Esophagus squamous epithelium (tissue), 5 donors: ENCODE measurements at regions not wholly inside any gene's neighbourhood (a gene's known extent, or its start where the extent isn't known, plus 50 kb on each side); places are given as distances from the start of the nearest gene placed in this dataset.

Experiments
- DNase-seq: peaks from one replicate; lab custom pipeline; 2025; lab: John Stamatoyannopoulos, UW
- H3K27ac ChIP-seq, 4 donors: fragments of 200-600 bp; sonication (generic); one replicate each; pipeline ENCODE4 v1.5.1; 2016 to 2019; ENCODE audit warnings: mild to moderate bottlenecking in 1 of 4
- H3K27me3 ChIP-seq, 4 donors: fragments of 200-600 bp; sonication (generic); 1 replicate in 3 of 4; 2 replicates in 1 of 4; pipeline versions ENCODE4 v1.5.1 to v1.6.0; 2017 to 2021; ENCODE audit warnings: antibody characterized with exemption in 1 of 4
- H3K36me3 ChIP-seq, 3 donors: fragments of 200-600 bp; sonication (generic); one replicate each; pipeline ENCODE4 v1.5.1; 2016 to 2019
- H3K4me1 ChIP-seq, 3 donors: fragments of 200-600 bp; sonication (generic); one replicate each; pipeline ENCODE4 v1.5.1; 2017 to 2019
- H3K4me3 ChIP-seq, 4 donors: fragments of 200-600 bp; sonication (generic); 1 replicate in 3 of 4; 2 replicates in 1 of 4; pipeline ENCODE4 v1.5.1; 2016 to 2019; ENCODE audit warnings: mild to moderate bottlenecking in 2 of 4, moderate library complexity in 1 of 4
- H3K9me3 ChIP-seq, 3 donors: fragments of 200-600 bp; sonication (generic); one replicate each; pipeline ENCODE4 v1.5.1; 2016 to 2019
- CTCF ChIP-seq, 6 experiments: fragments of 450-650 bp in 4 of 6; fragments of 200-600 bp in 2 of 6; sonication (generic) in 2 of 6; IDR thresholded peaks; one replicate each; pipeline ENCODE4 v1.5.1; 2016 to 2019; ENCODE audit warnings: antibody characterized with exemption in 6 of 6, mild to moderate bottlenecking in 4 of 6, moderate library complexity in 4 of 6
- POLR2A ChIP-seq, 4 donors: fragments of 450-650 bp; IDR thresholded peaks; one replicate each; pipeline ENCODE4 v1.6.1; 2017; ENCODE audit warnings: antibody characterized with exemption in 4 of 4, mild to moderate bottlenecking in 4 of 4, moderate library complexity in 3 of 4
- WGBS, 2 donors: methylation state at CpG; one replicate each; pipeline ENCODE4 v1.1.5; 2018; 5-methylcytosine and 5-hydroxymethylcytosine counted together
- intact Hi-C: fragments of 100-400 bp; cut with DNase I; formaldehyde crosslinking; loops from one replicate; pipeline ENCODE4 v1.15.0; 2022
- donor health status: DM: yes; HTN: yes; CAD: no.

GRCh38 chr5:5954275-5954598 is 424.1 kb downstream of the MED10 start:
- WGBS, 2 donors: 69 to 75% methylated on average over 7 to 9 of the region's 9 CpGs
- Histone ChIP-seq H3K9me3 (no peaks in the 10 kb centered on the region), H3K27me3 (peaks cover 0 to 9% (median 0%) of the 10 kb centered on the region in 4 donors), H3K4me1 (no peaks in the 10 kb centered on the region), H3K27ac (no peak overlapping the region), H3K4me3 (no peak overlapping the region), H3K36me3 (no peaks in the 10 kb centered on the region)
- intact Hi-C loops: no loop called here
- no peak for TF ChIP-seq CTCF (IDR thresholded peaks at IDR 0.05)
- TF ChIP-seq POLR2A (IDR thresholded peaks at IDR 0.05): no peak
- DNase-seq: no peak

DNA sequence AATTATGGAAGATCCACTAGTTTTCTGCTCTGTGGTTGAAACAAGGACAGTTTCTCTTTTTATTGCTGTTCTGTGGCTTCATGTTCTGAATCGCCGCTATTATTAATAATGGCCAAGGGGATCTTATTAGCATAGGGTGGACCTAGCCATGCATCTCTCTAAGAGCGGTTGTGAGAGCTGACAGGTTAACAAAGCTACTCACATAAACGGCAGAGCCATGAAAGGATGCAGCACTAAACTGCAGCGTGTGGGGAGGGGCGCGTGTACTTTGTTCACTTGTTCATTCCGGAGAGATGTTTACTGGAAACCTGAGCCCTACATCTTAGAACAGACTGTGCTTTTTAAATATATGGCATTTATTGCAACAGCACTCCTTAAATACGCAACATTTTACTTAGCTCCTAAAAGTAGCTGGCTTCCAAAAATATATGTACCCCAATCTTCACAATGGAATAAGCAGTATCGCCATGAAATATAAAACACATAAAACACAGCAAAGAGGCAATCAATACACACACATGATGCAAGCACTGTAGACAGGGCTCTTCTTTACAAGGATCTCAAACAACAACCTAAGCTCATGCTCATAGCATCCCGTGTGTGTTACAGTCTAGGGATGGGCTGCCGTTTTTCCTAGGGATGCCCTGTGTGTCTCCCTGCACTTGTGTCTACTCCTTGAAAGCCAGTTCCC is 424.6 kb downstream of the MED10 start:
- DNase-seq: no peak
- Histone ChIP-seq H3K27ac (no peak overlapping the region), H3K27me3 (peaks cover 0 to 9% (median 0%) of the 10 kb centered on the region in 4 donors), H3K4me1 (no peaks in the 10 kb centered on the region), H3K4me3 (no peak overlapping the region), H3K9me3 (no peaks in the 10 kb centered on the region), H3K36me3 (no peaks in the 10 kb centered on the region)
- intact Hi-C loops: no loop called here
- WGBS, 2 donors: 56 to 64% methylated on average over 12 of the region's 12 CpGs
- TF ChIP-seq POLR2A (IDR thresholded peaks at IDR 0.05): no peak
- no peak for TF ChIP-seq CTCF (IDR thresholded peaks at IDR 0.05)

DNA sequence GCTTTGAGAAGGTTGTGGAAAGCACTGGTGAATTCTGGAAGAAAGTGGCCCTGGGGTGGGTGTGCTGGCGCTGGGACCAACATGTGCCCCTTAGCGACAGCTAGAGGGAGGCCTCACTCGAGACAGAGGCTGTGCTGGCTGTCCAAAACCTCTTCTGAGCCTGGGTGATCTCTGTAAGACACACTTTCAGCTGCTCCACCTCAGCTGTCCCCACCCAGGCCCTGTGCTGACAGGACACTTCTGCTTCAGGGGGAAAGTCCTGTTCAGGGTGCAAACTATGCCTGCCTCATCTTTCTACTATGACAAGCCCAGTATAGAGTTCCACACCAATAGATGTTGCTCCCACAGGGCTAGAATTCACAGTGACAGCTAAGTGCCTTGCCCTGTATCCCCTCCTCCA is 426.4 kb downstream of the MED10 start:
- WGBS, 2 donors: 48 to 100% methylated on average over 1 to 3 of the region's 3 CpGs
- Histone ChIP-seq H3K4me3 (no peak overlapping the region), H3K27ac (no peak overlapping the region), H3K36me3 (no peaks in the 10 kb centered on the region), H3K4me1 (no peaks in the 10 kb centered on the region), H3K27me3 (peaks cover 0 to 9% (median 0%) of the 10 kb centered on the region in 4 donors), H3K9me3 (no peaks in the 10 kb centered on the region)
- intact Hi-C loops: no loop called here
- no peak for DNase-seq
- TF ChIP-seq POLR2A (IDR thresholded peaks at IDR 0.05) (no peak), CTCF (IDR thresholded peaks at IDR 0.05) (no peak)

GRCh38 chr5:5950658-5951057 is 427.7 kb downstream of the MED10 start:
- no peak overlapping the region for H3K27ac ChIP-seq
- H3K9me3 ChIP-seq: no peaks in the 10 kb centered on the region
- intact Hi-C loops: no loop called here
- no peak for DNase-seq
- H3K36me3 ChIP-seq: no peaks in the 10 kb centered on the region
- peaks cover 0 to 3% (median 0%) of the 10 kb centered on the region in 4 donors for H3K27me3 ChIP-seq
- no peak overlapping the region for H3K4me3 ChIP-seq
- TF ChIP-seq POLR2A (IDR thresholded peaks at IDR 0.05) (no peak), CTCF (IDR thresholded peaks at IDR 0.05) (no peak)
- no peaks in the 10 kb centered on the region for H3K4me1 ChIP-seq
- 45 to 46% methylated on average over 5 of the region's 5 CpGs for WGBS, 2 donors

- Histone ChIP-seq H3K9me3 (no peaks in the 10 kb centered on the region), H3K4me3 (no peak overlapping the region), H3K27ac (no peak overlapping the region), H3K36me3 (no peaks in the 10 kb centered on the region), H3K4me1 (no peaks in the 10 kb centered on the region), H3K27me3 (no peaks in the 10 kb centered on the region)
- TF ChIP-seq CTCF (IDR thresholded peaks at IDR 0.05): no peak
- no peak for TF ChIP-seq POLR2A (IDR thresholded peaks at IDR 0.05)
- intact Hi-C loops: no loop called here
- DNase-seq: no peak
- 85 to 86% methylated on average over 5 of the region's 5 CpGs for WGBS, 2 donors
Observed at GRCh38 chr5:5941486-5941885, 436.9 kb downstream of the MED10 start.
